C4-2B (cell line): ENCODE measurements at regions not wholly inside any gene's neighbourhood (a gene's known extent, or its start where the extent isn't known, plus 50 kb on each side); places are given as distances from the start of the nearest gene placed in this dataset.

Experiments
- H3K27ac ChIP-seq: fragments of 450-650 bp; 2 replicates; pipeline ENCODE4 v1.5.1; 2017
- ZFX ChIP-seq: fragments of 450-650 bp; IDR thresholded peaks from 2 replicates; pipeline ENCODE4 v1.6.1; 2017
- TF ChIP-seq, protein P1 (sequence below): fragments of 450-650 bp; conservative IDR thresholded peaks from 2 replicates; pipeline ENCODE4 v1.5.1; 2017; ENCODE audit warnings: mild to moderate bottlenecking

DNA sequence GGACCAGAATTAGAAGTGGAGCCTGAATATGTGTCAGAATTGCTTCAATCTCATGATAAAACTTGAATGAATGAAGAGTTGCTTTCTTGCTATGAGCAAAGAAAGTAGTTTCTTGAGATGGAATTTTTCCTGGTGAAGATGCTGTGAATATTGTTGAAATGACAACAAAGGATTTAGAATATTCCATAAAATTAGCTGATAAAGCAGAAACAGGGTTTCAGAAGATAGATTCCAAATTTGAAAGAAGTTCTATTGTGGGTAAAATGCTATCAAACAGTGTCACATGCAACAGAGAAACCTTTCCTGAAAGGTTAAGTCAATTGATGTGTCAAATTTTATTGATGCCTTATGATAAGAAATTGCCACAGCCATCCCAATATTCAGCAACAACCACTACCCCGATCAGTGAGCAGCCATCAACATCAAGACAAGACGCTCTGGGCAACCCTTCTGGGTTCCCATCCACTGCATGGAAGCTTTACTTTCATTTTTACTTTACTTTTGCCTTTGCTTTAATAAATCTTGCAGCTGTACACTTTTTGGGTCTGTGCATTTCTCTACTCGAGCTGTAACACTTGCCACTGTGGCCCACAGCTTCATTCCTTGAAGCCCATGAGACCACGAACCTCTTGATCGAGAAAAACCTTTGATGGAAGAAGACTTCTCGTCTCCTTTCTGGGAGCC, 104.0 kb upstream of the SSTR1 start:
- H3K27ac ChIP-seq, result no peak overlapping the region
- TF ChIP-seq, protein P1, sequence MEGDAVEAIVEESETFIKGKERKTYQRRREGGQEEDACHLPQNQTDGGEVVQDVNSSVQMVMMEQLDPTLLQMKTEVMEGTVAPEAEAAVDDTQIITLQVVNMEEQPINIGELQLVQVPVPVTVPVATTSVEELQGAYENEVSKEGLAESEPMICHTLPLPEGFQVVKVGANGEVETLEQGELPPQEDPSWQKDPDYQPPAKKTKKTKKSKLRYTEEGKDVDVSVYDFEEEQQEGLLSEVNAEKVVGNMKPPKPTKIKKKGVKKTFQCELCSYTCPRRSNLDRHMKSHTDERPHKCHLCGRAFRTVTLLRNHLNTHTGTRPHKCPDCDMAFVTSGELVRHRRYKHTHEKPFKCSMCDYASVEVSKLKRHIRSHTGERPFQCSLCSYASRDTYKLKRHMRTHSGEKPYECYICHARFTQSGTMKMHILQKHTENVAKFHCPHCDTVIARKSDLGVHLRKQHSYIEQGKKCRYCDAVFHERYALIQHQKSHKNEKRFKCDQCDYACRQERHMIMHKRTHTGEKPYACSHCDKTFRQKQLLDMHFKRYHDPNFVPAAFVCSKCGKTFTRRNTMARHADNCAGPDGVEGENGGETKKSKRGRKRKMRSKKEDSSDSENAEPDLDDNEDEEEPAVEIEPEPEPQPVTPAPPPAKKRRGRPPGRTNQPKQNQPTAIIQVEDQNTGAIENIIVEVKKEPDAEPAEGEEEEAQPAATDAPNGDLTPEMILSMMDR, result no peak
- no peak for TF ChIP-seq ZFX

DNA sequence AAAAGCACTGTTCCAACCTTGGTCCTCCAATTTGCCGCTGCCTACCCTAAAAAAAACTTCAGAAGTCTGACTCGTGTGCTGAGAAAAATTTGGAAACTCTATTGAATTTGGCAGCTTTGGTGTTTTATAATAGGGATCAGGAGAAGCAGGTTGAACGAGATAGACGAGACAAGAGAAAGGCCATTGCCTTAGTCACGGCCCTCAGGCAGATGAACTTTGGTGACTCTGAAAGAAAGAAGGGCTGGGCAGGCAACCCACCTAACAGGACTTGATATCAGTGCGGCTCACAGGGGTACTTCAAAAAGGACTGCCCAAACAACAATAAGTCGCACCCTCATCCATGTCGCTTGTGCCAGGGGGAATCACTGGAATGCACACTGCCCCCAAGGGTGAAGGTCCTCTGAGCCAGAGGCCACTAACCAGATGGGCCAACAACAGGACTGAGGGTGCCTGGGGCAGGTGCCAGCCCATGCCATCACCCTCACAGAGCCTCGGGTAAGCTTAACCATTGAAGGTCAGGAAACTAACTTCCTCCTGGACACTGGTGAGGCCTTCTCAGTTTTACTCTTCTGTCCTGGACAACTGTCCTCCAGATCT, 102.5 kb upstream of the SSTR1 start:
- no peak overlapping the region for H3K27ac ChIP-seq
- TF ChIP-seq, protein P1, result no peak
- TF ChIP-seq ZFX, result no peak

DNA sequence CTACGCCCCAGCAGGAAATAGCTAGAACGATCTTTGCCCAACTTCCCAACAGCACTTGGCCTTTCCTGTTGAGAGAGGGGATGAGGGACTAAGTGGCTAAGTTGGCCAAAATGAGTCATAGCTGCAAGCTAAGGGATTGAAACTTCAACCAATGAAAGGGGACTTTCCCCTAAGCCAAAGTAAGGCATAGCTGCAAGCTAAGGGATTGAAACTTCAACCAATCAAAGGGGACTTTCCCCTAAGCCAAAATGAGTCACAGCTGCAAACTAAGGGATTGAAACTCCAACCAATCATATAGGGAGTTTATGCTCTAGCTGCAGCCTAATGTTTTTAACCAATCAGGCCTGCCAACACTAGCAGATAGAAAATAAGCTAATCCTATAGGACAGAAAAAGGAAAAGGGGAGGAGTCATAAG, 100.5 kb upstream of the SSTR1 start:
- no peak overlapping the region for H3K27ac ChIP-seq
- TF ChIP-seq ZFX, result no peak
- TF ChIP-seq, protein P1, result no peak

DNA sequence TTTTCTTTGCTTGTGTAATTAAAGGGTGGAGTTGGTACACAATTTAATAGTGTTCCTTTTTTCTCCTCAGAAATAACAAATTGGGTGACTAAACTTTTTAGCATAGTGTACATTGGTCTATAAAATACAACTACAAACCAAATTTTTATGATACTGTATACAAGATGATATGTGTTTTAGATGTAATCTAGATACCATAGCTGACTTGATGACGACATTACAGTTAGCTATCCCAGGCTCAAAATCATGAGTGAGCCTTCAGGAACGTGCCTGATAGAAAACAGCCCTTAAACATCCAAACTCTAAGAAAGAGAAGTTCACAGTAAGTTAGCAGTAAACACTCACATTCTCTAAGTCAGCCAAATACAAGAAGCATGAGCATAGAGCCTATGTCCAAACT, 99.0 kb upstream of the SSTR1 start:
- no peak overlapping the region for H3K27ac ChIP-seq
- TF ChIP-seq, protein P1, result no peak
- TF ChIP-seq ZFX, result no peak

DNA sequence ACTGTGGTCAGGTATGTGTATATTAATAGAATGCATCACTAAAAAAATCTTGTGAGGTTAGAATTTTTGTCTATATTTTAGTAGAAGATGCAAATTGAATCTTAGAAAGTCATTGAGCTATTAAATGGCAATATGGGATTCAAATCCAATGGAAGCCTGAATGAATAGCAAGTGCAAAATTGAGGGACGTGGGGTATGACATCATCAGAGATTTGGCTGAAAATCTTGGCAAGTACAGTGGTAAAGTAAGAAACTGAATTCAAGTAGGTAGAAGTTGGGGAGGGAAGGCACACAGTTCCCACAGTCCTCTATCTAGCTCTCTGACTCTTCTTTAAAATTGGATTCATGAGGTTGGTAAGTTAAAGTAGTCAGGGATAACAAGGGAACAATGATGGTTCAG, 97.4 kb upstream of the SSTR1 start:
- TF ChIP-seq ZFX, result no peak
- TF ChIP-seq, protein P1, result no peak
- H3K27ac ChIP-seq, result no peak overlapping the region

DNA sequence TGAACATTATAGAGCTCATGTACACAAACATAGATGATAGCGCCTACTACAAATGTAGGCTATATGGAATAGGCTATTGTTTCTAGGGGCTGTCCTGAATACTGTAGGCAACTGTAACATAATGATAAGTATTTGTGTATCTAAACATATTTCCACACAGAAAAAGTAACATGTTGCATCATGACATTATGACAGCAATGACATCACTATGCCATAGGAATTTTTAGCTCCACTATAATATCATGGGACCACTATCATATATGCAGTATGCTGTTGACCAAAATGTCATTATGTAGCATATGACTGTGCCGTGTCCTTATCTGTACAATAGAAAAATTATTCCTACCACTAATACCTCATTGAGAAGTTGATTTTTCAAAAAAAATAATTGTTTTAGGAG, 96.7 kb upstream of the SSTR1 start:
- TF ChIP-seq, protein P1, result no peak
- no peak for TF ChIP-seq ZFX
- H3K27ac ChIP-seq, result no peak overlapping the region

DNA sequence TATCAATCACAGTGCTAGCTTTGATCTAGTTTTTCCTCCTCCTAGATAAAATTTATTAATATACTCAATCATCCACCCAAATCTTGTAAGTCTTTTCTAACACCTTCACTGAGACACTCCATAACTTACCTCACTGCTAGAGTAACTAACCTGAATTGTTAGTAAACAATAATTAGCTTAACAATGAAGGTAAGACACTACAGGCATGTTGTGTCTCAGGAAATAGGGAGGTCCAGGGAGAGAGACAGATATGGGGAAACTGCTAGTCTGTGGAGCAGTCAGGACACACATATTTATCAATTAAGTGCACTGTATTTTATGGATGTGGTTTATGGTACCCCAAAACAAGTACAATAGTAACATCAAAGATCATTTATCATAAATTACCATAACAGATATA, 94.2 kb upstream of the SSTR1 start:
- no peak overlapping the region for H3K27ac ChIP-seq
- TF ChIP-seq, protein P1, result no peak
- no peak for TF ChIP-seq ZFX
